Activated CD4-positive, alpha-beta T cell treated with anti-CD3 and anti-CD28 coated beads for 4 hours (primary cell): ENCODE measurements at regions not wholly inside any gene's neighbourhood (a gene's known extent, or its start where the extent isn't known, plus 50 kb on each side); places are given as distances from the start of the nearest gene placed in this dataset.
A peak's percentile ranks its signal among the peaks of the same experiment; 100 is the strongest.
"Not testable (repeated sequence)": the region's sequence is repeated elsewhere in the genome, so short reads cannot be mapped to it uniquely, and the experiment has no call there.

Source experiments
- DNase-seq, 2 donors: peaks; one replicate each; pipeline ENCODE4 v3.0.0-alpha.2; 2020

GRCh38 chr14:30270200-30271161 lies 288.5 kb upstream of the G2E3 start:
- peak; percentile 9 to 38 for DNase-seq

GRCh38 chr14:30271811-30272323 lies 287.1 kb upstream of the G2E3 start:
- DNase-seq, result no peak

- no peak for DNase-seq
Observed at GRCh38 chr14:30272848-30273832, 285.8 kb upstream of the G2E3 start.

DNA sequence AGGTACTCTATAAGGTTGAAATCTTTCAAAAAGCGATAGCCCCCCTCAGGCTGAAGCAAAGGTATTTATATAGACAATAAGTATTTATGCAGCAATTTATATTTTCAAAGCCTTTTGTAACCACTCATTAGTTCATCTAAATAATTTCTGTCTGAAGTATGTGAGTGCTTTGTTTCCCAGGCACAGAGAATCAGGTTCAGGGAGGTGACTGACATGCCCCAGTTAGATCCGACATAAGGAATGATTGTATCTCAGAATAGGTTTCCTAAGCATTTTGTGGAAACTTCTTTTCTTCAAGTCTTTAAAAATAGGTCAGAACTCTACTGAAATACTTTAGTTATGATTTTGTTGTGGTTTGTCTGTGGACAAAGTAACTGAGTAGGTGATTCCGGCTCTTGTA lies 283.4 kb upstream of the G2E3 start:
- no peak for DNase-seq

GRCh38 chr14:30277268-30277667 lies 281.7 kb upstream of the G2E3 start:
- no peak for DNase-seq

GRCh38 chr14:30278856-30279255 lies 280.1 kb upstream of the G2E3 start:
- not testable (repeated sequence) for DNase-seq

GRCh38 chr14:30283822-30284446 lies 275.0 kb upstream of the G2E3 start:
- DNase-seq, result no peak

DNA sequence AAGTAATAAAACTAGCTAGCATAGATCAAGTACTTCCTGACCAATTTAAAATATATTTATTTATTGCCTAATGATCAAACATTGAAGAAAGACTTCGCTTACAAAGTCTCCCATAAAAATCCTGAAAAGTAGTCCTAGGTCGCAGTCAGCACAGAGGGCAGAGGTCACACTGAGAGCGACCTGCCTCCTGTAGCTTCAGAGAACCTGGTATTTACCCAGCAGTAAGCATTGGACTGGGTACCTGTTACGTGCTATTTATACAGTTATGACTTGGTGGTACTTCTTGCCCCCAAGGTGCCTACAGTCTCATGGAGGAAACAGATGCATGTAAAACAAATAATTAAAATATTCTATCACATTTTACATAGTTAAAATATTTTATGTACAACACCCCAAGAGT lies 274.1 kb upstream of the G2E3 start:
- no peak for DNase-seq

DNA sequence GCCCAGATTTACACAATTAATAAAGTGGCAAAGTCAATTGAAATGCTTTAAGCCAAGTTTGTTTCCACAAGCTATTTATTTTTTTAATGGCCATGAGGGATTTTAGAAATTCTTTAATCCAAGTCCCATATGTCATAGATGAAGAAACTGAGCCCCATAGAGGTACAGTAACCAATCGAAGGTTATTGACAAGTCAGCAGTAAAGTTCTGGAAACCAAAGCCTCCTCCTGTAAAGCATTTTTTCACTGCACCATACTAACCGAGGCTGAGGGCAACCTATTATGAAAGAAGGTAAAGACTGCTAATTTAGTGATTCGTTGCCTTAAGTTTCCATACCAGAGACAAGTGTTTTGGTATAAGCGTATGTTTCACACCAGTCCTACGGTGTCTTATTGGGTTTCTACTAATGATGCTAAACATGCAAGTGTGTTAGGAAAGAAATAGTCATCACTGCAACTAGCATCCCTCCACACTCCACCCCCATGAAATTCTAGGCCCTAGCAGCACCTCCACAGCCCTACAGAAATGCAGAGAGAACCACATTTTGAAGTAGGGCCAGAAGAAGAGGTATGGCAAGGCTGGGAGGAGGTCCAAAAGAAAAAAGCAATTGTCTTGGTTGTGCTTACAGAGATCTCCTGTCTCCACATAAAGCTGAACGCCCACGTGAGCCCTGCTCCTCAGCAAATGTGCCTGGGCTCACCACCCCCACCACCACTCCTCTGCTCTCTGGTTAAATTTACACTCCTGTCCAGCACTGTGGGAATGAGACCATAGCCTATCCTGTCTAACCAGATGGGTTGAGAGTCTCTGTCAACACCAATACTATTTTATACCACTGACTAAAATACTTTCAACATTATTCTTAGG lies 271.1 kb upstream of the G2E3 start:
- no peak for DNase-seq

- DNase-seq, result no peak
Observed at GRCh38 chr14:30290001-30290400, 269.0 kb upstream of the G2E3 start.

DNA sequence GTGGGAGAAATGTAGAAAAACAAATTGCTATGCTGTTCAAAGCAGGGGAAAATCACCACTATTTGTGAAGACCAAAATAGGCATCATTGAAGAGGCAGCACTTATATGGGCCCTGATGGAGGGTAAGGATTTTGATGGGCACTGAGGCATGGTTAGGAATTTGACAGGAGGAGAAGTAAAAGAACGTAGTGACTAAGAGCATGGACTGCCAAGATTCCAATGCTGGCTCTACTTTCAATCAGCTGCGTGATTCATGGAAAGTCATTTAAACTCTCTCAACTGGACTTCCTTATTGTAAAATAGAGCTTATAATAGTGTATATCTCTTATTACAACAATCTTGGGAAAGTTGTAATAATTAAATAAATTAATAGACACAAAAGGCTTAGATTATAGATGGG lies 267.7 kb upstream of the G2E3 start:
- DNase-seq, result no peak

DNA sequence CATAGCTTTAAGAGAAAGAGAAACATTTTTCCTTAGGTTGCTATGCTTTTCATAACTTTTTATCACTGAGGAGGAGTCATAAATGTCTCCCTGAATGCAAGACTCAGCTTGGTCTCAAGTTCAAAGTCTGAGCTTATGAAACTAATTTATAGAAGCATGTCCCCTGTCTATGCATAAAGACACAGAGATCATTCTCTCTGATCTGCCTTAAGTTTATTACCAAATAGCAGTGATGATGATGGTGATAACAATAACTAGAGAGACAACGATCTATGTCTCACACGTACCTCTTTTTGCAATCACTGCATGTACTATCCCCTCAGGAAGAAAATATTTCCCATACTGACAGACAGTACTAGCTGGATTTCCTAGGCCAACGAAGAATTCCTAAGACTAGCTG lies 266.4 kb upstream of the G2E3 start:
- no peak for DNase-seq

DNA sequence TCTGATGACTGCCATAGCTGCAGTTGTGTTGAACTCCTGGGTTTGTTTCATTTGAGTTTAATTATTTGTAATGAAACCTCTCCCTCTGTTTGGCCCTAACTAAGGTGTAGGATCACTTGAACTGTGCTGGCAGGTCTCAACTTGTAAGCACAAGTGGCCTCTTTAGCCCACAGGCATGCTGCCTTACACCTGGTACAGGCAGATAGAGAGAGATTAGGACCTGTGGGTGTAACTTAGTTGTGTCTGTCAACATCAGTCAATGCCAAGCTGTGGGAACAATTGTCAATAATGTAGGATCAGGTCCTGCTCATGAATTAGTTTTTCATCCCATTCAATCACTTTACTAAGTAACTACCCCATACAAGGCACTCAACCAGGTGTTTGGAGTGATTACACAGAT lies 263.0 kb upstream of the G2E3 start:
- no peak for DNase-seq

DNA sequence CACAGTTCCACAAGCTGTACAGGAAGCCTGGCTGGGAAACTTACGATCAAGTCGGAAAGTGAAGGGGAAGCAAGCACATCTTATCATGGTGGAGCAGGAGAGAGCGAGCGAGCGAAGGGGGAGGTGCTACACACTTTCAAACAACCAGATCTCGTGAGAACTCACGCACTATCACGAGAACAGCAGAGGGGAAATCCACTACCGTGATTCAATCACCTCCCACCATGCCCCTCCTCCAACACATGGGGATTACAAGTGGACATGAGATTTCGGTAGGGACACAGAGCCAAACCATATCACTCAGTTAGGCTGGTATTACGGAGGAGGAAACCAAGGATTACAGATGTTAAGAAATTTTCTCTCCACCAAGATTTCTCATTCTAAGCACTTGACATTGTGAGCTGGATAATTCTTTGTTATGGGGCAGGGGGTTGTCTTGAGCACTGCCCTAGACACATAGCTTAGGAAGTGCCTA lies 262.0 kb upstream of the G2E3 start:
- DNase-seq, result no peak

DNA sequence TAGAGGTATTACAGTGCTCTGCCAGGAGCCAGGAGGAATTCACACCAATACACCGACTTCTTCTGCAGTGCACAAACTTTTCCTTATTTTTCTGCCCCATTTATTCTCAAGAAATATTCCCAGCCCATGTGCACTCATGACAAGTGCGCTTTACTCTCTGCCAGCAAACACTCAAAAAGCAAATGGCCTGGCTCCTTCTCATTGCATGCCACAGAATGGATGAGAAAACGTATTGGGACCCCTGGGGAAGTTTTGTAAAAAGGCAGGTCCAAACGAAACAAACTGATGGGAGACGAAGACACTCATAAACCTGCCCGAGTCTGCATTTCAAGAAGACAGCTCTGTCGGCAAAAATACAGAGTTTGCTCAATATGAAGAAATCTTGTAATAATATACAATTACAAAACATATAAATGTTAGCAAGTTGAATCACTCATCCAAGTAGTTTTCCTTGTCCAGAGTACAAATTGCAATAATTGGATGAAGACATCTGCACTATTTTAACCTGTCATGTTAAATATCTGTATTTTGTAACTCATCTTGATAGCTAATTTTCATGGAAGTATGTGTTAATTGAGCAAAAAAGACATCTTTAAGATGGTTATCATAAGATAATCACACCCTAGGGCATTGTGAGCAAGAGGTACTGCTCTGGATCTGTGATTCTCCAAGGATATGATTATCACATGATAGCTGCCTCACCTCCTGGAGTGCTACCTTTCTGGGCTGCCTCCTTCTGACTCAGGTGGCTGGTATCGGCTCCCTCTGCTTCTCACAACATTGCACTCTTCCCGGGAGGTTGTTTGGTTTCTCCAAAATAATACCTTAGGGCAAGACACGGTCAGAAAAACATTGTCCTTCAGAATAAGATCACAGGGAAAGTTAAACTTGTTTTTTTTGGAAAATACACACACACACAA lies 260.8 kb upstream of the G2E3 start:
- no peak for DNase-seq

GRCh38 chr14:30299915-30300314 lies 259.0 kb upstream of the G2E3 start:
- no peak for DNase-seq

GRCh38 chr14:30303350-30303749 lies 255.6 kb upstream of the G2E3 start:
- no peak for DNase-seq

DNA sequence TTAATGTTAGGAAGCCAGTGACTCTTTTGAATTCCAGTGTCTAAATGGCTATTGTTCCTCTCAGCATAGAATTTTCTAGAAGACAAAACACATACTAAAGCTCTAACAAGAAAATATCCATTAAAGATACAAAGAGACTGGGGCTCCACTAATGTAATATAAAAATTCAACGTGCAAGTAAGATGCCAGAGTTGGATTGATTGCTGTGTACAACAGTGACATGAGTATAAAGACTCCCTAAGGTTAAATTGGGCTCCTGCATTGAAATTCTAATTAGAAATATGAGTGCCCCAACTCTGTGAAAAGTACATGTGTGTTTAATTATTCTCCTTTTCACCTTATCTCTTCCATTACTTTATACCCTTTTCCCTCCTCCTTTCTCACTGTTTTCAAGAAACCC lies 253.6 kb upstream of the G2E3 start:
- DNase-seq, result no peak

- no peak for DNase-seq
Observed at GRCh38 chr14:30309405-30309804, 249.6 kb upstream of the G2E3 start.

DNA sequence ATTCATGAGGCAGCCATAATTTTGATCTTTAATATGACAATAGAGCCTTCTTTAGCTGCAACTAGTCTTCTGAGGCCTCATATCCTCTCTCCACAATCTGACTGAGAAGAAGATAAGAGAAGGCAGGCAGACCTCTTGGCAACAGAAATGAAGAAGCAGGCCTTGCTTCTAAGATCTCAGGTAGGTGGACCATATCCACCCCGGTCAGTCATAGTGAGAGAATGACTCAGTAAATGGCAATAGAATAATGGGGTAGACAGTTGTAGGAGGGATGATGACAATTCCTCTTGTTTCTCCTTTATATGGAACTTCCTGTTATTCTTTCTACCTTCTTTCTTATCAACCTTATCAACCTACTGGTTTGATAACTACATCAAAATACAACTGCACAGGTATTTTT lies 246.7 kb upstream of the G2E3 start:
- DNase-seq, result no peak

DNA sequence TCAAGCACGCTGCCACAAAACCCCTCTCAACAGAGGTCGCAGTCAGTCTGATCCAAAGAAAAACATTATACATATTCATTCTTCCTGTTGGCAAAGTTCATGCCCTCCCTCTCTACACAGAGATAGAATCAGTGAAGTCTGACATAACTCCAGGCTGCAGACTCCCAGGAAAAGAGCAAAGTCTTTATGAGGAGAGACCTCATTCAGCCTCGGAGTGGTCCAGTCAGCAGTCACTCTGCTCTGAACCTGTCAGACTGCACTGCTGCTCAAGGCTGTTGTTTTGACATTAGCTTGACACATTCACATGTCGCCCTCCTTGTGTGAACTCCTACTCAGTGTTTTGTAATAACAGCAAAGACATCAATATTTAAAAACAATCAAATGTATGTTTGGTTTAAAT lies 241.2 kb upstream of the G2E3 start:
- no peak for DNase-seq
